Vagina (tissue), 2 donors: ENCODE measurements at regions not wholly inside any gene's neighbourhood (a gene's known extent, or its start where the extent isn't known, plus 50 kb on each side); places are given as distances from the start of the nearest gene placed in this dataset.

Experiments used
- POLR2A ChIP-seq, 2 donors: fragments of 450-650 bp; IDR thresholded peaks; one replicate each; pipeline ENCODE4 v1.6.1; 2017; ENCODE audit warnings: antibody characterized with exemption in 2 of 2, mild to moderate bottlenecking in 2 of 2, moderate library complexity in 2 of 2
- TF ChIP-seq, protein P1 (sequence below), 3 experiments: fragments of 450-650 bp in 2 of 3; fragments of 200-600 bp in 1 of 3; sonication (generic) in 1 of 3; IDR thresholded peaks; one replicate each; pipeline ENCODE4 v1.5.1; 2017 to 2019; ENCODE audit warnings: antibody characterized with exemption in 3 of 3, mild to moderate bottlenecking in 2 of 3, moderate library complexity in 2 of 3

DNA sequence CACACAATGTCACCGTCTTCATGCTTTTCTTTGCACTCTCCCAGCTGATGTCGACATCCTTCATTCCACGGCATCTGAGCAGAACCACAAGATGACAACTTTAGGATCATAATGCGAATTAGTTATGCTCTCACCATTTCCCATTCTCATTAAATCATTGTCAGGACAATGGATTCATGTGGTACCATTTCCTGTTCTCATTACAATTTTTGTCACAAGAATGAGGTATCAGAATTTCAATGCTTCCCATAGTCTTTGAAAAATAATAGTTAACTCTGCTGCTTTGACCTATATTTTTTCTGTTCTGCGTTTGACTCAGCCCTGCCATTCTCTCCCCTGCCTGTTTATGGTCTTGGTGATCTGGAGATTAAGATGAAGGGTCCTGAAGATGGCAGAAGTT, 175.7 kb upstream of the MDFIC2 start:
- TF ChIP-seq, protein P1, sequence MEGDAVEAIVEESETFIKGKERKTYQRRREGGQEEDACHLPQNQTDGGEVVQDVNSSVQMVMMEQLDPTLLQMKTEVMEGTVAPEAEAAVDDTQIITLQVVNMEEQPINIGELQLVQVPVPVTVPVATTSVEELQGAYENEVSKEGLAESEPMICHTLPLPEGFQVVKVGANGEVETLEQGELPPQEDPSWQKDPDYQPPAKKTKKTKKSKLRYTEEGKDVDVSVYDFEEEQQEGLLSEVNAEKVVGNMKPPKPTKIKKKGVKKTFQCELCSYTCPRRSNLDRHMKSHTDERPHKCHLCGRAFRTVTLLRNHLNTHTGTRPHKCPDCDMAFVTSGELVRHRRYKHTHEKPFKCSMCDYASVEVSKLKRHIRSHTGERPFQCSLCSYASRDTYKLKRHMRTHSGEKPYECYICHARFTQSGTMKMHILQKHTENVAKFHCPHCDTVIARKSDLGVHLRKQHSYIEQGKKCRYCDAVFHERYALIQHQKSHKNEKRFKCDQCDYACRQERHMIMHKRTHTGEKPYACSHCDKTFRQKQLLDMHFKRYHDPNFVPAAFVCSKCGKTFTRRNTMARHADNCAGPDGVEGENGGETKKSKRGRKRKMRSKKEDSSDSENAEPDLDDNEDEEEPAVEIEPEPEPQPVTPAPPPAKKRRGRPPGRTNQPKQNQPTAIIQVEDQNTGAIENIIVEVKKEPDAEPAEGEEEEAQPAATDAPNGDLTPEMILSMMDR (IDR thresholded peaks at IDR 0.05): no peak
- no peak for TF ChIP-seq POLR2A (IDR thresholded peaks at IDR 0.05)
